Adipocyte (in vitro differentiated cells): ENCODE measurements at regions not wholly inside any gene's neighbourhood (a gene's known extent, or its start where the extent isn't known, plus 50 kb on each side); places are given as distances from the start of the nearest gene placed in this dataset.

Experiments used
- DNase-seq: peaks from one replicate; pipeline ENCODE4 v3.0.0-alpha.2; 2015; ENCODE audit warnings: low read depth
- H3K27me3 ChIP-seq: replicated peaks from 2 replicates; pipeline ENCODE4 v1.7.0; 2013; ENCODE audit warnings: mild to moderate bottlenecking, low read length, moderate library complexity; ENCODE audit not compliant: control insufficient read depth, insufficient read depth
- H3K36me3 ChIP-seq: 2 replicates; pipeline ENCODE4 v1.7.0; 2013; ENCODE audit warnings: low read length, mild to moderate bottlenecking, moderate library complexity; ENCODE audit not compliant: control insufficient read depth, insufficient read depth, severe bottlenecking
- H3K4me1 ChIP-seq: 2 replicates; pipeline ENCODE4 v1.7.0; 2013; ENCODE audit warnings: mild to moderate bottlenecking, low read length, moderate library complexity; ENCODE audit not compliant: control insufficient read depth, insufficient read depth
- H3K4me3 ChIP-seq: 2 replicates; pipeline ENCODE4 v1.7.0; 2013; ENCODE audit warnings: mild to moderate bottlenecking, low read length, moderate library complexity
- H3K9ac ChIP-seq: 2 replicates; pipeline ENCODE4 v1.7.0; 2013; ENCODE audit warnings: mild to moderate bottlenecking, low read length, moderate library complexity
- H3K9me3 ChIP-seq: 2 replicates; pipeline ENCODE4 v1.7.0; 2013; ENCODE audit warnings: mild to moderate bottlenecking, low read length, moderate library complexity; ENCODE audit not compliant: control insufficient read depth

GRCh38 chr15:77557564-77557963 is 75.1 kb downstream of the LINGO1 start:
- Histone ChIP-seq H3K4me1 (no peaks in the 10 kb centered on the region), H3K4me3 (no peak overlapping the region), H3K9ac (no peak overlapping the region), H3K9me3 (no peaks in the 10 kb centered on the region), H3K36me3 (no peaks in the 10 kb centered on the region), H3K27me3 (peaks cover 12% of the 10 kb centered on the region)
- DNase-seq, result no peak

DNA sequence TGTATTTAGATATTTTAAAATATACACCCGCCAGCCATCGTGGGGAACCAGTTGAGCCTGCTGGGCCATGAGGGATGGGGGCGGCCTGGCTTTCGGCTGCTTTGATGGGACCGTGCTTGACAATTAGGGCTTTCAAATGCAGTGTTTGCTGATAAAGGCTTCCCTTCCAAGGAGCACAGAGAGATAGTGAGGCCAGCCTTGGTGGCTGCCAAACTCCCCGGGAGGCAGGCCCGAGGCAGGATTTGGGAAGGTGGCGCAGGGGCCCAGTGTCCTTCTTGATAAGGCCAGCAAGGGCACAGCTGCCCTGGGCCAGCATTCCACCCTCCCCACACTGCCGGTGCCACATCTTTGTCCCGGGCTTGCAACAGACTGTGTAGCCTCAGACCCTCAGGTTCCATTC is 75.6 kb downstream of the LINGO1 start:
- Histone ChIP-seq H3K36me3 (no peaks in the 10 kb centered on the region), H3K4me1 (no peaks in the 10 kb centered on the region), H3K9ac (no peak overlapping the region), H3K9me3 (no peaks in the 10 kb centered on the region), H3K4me3 (no peak overlapping the region), H3K27me3 (peaks cover 12% of the 10 kb centered on the region)
- DNase-seq, result no peak

- no peaks in the 10 kb centered on the region for H3K9me3 ChIP-seq
- H3K36me3 ChIP-seq, result no peaks in the 10 kb centered on the region
- no peak overlapping the region for H3K4me3 ChIP-seq
- H3K27me3 ChIP-seq, result peaks cover 12% of the 10 kb centered on the region
- no peaks in the 10 kb centered on the region for H3K4me1 ChIP-seq
- no peak for DNase-seq
- no peak overlapping the region for H3K9ac ChIP-seq
Observed at GRCh38 chr15:77556622-77557021, 76.1 kb downstream of the LINGO1 start.

DNA sequence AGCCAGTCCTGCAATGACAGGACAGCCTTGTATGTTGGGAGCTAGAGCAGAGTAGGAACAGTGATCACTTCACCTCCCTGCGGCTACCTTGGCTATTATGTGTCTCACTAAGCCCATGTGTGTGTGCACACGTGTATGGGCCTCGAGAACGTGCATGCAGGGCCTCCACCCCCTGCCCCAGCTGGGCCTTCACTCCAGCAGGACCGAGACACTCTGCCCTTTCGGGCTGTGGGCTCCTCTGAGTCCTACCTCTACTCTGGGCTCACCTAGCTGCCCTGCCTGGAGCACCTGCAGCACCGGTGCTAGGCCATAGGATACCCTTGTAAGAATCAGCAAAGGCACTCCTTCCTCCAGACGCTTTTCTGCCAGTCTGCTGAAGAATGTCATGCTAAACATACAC is 77.5 kb downstream of the LINGO1 start:
- Histone ChIP-seq H3K36me3 (no peaks in the 10 kb centered on the region), H3K9me3 (no peaks in the 10 kb centered on the region), H3K4me3 (no peak overlapping the region), H3K4me1 (no peaks in the 10 kb centered on the region), H3K9ac (no peak overlapping the region), H3K27me3 (peaks cover 7% of the 10 kb centered on the region)
- DNase-seq, result no peak

- Histone ChIP-seq H3K9ac (no peak overlapping the region), H3K9me3 (no peaks in the 10 kb centered on the region), H3K27me3 (peaks cover 10% of the 10 kb centered on the region), H3K4me3 (no peak overlapping the region), H3K36me3 (no peaks in the 10 kb centered on the region), H3K4me1 (no peaks in the 10 kb centered on the region)
- no peak for DNase-seq
Observed at GRCh38 chr15:77554306-77555080, 78.2 kb downstream of the LINGO1 start.

DNA sequence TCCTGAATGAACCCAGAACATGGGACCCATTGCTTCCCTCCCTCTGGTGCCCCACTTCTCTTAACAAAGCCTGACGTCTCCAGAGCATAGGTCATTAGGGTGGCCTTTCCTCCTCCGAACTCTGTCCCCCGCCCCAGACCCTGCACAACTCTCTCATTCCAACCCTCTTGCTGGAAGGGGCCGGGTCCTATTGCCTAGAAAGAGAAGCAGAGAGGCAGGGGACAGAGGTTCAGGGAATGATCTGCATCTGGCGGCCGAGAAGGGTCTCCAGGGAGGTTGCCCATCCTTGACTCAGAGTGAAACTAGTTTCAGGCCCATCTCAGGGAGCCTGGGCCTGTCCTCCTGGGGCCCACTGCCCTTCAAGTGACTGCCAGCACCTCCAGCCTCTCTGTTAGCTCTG is 79.0 kb downstream of the LINGO1 start:
- no peak overlapping the region for H3K4me3 ChIP-seq
- peaks cover 10% of the 10 kb centered on the region for H3K27me3 ChIP-seq
- H3K4me1 ChIP-seq, result no peaks in the 10 kb centered on the region
- DNase-seq, result no peak
- no peaks in the 10 kb centered on the region for H3K36me3 ChIP-seq
- H3K9me3 ChIP-seq, result no peaks in the 10 kb centered on the region
- no peak overlapping the region for H3K9ac ChIP-seq

GRCh38 chr15:77553257-77553656 is 79.5 kb downstream of the LINGO1 start:
- Histone ChIP-seq H3K9ac (no peak overlapping the region), H3K36me3 (no peaks in the 10 kb centered on the region), H3K4me3 (no peak overlapping the region), H3K27me3 (peaks cover 10% of the 10 kb centered on the region), H3K4me1 (no peaks in the 10 kb centered on the region), H3K9me3 (no peaks in the 10 kb centered on the region)
- no peak for DNase-seq

DNA sequence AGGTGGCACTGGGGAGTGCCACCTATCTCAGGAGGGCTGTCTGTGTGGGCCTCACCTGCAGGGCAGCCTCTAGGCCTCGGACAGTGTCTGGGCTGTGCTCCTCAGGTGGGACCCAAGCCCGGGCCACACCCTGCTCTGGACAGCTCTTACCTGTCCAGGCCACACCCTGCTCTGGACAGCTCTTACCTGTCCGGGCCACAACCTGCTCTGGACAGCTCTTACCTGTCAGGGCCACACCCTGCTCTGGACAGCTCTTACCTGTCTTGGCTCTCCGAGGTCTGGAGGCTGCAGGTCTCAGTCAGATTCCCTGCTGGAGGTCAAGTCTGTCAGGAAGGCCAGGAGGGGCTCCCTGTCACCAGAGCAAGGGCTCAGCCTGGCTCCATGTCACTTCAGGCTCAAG is 80.6 kb downstream of the LINGO1 start:
- H3K27me3 ChIP-seq, result peaks cover 10% of the 10 kb centered on the region
- no peak overlapping the region for H3K4me3 ChIP-seq
- H3K9ac ChIP-seq, result no peak overlapping the region
- no peaks in the 10 kb centered on the region for H3K36me3 ChIP-seq
- H3K9me3 ChIP-seq, result no peaks in the 10 kb centered on the region
- no peaks in the 10 kb centered on the region for H3K4me1 ChIP-seq
- DNase-seq, result no peak

DNA sequence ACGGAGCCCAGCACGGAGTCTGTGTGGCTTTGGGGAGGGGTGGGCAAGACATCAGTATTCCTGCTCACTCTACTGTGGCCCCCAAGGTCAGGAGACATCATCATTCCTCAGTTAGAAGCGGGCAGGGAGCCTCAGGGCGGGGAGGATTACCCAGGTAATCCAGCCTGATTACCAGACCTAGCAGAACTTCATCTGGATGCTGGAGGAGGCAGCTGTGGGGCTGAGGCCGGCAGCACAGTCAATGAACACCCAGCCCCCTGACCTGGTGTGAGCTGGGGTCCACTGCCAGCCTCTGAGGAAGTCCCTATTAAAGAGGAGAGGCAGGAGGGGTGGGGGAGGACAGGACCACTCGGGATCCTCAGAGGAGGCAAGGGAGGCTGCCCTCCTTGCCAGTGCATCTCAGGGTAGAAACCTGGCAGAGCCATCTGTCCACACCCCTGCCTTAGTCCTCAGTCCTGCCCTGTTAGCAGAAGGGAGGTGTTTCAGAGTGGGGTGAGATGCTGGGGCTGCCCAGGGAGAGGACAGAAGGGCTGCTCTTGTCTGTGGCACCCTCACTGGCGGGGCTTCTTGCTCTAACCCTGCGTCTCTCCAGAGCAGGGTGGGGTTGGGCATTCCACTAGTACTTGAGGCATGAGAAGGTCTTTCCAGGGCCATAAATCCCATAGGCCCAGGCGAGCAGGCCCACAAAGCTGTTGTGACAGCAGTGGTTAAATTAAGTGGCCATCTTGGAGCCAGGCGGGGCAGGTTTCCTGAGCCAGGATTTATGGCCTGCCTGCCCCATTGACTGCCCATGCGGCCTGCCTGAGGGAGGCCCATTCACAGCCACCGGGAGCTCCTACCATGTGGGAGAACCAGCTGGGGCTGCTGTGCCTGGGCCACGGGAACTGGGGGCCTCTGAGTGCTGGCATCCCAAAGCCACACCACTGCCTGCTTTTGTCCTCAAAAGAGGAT is 82.1 kb downstream of the LINGO1 start:
- DNase-seq, result no peak
- H3K4me1 ChIP-seq, result peaks cover 10% of the 10 kb centered on the region

DNA sequence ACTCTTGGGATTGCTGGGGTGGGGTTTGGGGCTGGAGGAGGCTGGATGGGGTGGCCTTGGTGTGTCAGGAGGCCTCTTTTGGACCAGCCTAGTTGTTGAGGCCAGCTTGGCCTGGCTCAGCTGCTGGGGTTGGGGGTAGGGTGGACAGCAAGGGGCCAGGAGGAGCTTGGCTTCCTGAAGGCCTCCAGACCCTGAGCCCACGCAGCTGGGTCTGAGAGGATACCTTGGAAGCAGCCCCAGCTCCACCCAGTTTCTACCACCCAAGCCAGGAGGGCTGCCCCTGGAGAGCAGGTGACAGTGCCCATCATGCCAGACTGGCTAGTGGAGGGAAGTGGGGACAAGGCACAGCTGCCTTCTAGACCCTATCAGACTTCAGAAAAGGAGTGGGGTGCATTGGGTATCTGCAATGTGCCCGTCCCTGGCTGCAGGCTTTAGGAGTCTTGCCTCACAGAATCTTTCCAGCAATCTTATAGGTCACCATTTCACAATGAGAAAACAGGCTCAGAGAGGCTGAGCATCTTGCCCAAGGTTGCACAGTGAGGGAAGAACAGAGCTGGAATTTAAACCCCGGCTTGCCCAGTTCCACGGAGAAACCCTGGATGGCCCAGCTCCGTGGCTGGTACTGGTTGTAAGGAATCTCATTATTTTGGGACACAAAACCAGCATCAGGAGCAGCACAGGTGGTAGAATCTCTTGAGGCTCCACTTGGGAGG is 83.0 kb downstream of the LINGO1 start:
- Histone ChIP-seq H3K36me3 (no peaks in the 10 kb centered on the region), H3K27me3 (peaks cover 10% of the 10 kb centered on the region), H3K9ac (no peak overlapping the region), H3K4me1 (peaks cover 12% of the 10 kb centered on the region), H3K9me3 (no peaks in the 10 kb centered on the region), H3K4me3 (no peak overlapping the region)
- DNase-seq, result no peak

More for the DNA sequence above, 82.1 kb downstream of the LINGO1 start:
- Histone ChIP-seq H3K4me3 (no peak overlapping the region), H3K27me3 (peaks cover 10% of the 10 kb centered on the region), H3K9ac (no peak overlapping the region), H3K36me3 (no peaks in the 10 kb centered on the region), H3K9me3 (no peaks in the 10 kb centered on the region)
